ENCODE measurements at regions not wholly inside any gene's neighbourhood (a gene's known extent, or its start where the extent isn't known, plus 50 kb on each side); places are given as distances from the start of the nearest gene placed in this dataset.
A peak's percentile ranks its signal among the peaks of the same experiment; 100 is the strongest.
"Not testable (repeated sequence)": the region's sequence is repeated elsewhere in the genome, so short reads cannot be mapped to it uniquely, and the experiment has no call there.

DNA sequence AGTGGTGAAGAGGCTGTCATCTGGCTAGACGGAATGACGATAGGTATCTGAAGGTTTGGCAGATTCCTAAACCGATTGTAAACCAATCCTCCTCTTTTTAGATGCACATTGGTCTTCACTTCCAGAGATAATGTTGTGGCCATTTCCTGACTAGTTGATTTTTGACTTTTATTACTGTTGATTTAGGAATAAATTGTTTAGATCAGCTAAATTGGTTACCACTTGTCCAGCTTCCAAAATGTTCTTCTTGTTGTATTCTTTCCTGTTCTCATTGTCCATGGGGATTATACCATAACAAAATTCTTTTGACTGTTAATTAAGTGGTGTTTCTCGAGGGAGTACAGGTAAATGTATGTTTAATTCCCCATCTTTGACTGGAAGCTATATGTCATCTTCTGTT lies 119.7 kb downstream of the MACROH2A1 start:
- no peak for DNase-seq (ENCODE audit: low read depth in 2 of 2)

DNA sequence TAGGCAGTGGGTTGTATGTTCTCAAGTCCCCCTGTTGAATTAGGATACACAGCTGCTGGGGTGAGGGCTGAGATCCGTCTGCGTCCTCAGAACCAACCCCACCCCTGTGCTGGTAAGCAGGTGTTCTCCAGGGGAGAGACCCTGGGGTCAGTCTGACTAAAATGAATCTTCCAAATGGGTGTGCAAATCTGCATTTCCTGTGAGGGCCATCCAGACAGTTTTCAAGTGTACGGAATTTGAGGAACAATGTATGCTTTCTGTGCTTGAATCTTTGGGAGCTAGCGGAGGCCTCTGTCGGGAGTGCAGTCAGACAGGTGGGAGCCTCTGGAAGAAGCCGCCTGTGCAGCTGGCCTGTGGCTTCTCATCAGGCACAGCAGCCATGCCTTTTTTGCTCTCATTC lies 122.9 kb downstream of the MACROH2A1 start:
- no peak for DNase-seq (ENCODE audit: low read depth in 2 of 2)

DNA sequence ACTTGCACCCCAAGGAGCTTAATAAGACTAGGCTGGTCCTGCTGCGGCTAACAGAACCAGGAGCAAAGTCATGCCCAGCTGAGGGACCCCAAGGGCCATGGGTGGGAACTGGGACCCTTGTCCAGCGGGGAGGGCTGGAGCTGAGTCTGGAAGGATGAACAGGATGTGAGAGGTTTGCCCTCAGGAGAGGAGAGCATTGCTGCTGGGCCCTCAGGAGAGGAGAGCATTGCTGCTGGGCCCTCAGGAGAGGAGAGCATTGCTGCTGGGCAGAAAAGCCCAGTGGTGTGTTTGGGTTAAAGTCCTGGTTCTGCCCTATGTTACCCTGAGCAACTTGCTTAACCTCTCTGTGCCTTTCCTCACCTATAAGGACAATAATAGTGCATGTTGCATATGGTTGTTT lies 125.8 kb downstream of the MACROH2A1 start:
- no peak for DNase-seq (ENCODE audit: low read depth in 2 of 2)

DNA sequence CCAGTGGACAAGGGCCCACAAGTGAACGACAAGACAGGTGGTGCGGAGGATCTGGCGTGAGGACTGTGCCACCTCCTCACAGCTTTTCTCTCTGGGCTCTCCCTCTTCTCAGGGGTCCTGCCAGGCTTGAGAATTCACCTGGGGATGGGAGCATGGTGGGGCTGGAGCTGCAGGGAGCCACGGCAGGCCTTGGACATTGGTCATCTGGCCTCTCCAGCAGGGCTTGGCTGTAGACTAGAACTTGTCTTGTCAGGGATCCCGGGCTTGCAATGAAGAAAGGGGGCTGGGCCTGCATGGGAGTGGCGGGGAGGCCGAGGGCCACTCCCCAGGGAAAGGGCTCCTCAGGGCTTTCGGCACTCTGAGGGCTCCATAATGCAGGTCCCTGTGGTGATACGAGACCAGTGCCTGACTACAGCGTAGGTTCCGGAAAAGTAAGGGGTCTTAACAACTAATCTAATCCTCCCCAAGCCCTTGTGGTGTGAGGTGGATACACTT lies 126.7 kb downstream of the MACROH2A1 start:
- DNase-seq (ENCODE audit: low read depth in 2 of 2) = no peak

DNA sequence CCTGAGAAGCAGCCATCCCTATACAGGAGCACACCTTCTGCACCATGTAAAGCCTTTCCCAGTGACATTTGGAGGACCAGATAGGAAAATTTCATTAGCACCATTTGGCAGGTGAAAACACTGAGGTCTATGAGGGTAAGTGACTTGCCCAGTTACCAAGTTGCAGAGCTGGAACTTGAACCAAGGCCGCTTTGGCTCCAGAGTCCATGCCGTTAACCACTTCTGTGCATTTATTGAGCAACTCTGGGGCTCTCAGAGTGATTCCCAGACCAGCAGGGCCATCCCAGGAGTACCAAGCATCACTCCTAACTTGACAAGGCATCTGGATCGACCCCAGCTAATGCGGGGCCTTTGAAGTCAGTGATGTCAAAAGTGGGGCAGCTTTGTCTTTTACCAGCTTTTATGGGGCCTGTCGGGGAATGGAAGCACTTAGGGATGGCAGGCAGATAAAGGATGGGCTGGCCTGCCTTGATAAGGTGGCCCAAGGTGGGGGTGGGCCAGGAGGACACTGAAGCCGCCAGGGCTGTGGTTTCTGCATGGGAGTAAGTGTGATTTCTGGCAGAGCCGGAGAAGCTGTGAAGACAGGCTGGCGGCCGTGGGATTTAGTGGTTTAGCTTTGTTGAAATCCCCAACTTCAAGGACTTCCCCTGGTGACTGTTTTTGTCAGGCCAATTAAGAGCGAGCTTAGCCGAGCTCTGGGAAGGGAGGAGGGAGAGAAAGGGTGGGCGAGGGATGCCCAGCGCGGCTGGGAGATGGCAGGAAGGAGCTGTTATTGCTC lies 127.3 kb downstream of the MACROH2A1 start:
- peak; percentile 23 to 27 for DNase-seq (ENCODE audit: low read depth in 2 of 2)

DNA sequence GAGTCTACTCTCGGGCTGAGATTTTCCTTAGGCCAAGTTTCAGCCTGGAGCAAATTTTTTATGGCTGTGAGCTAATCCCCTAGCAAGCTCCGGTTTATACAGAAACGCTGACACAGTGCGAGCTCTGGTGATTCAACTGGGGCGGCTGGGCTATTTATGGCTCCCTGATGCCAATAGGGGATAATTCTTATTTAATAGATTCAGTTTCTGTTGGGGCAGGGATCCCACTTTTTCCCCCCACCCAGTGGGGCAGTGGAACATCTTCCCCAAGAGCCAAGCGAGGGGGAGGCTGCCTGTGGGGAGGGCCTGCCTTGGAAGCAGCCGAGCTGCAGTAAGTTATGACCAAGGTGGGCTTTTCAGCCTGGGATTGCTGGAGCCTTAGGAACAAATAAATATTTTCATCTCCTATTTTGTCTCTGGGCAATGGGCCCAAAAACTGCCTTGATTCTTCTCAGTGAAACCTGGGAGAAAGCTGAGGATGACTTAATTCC lies 129.1 kb downstream of the MACROH2A1 start:
- DNase-seq (ENCODE audit: low read depth in 2 of 2) = peak; percentile 73 to 75

DNA sequence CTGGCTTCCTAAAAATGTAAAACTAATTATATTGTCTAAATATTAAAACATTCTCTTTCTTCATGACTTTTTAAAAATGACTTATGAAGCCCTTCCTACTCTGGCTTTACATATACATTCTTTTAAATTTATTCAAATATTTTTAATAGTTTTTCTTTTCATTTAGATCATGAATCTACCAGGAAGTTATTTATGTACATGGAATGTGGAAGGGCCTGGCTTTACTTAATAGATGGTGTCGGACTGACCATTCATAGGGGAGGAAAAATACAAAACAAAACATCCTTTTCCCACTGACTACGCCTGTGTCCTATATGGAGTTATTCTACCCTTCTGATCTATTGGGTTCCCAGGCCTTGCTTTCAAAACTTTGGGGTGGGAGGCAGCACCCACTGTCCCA lies 129.8 kb downstream of the MACROH2A1 start:
- DNase-seq (ENCODE audit: low read depth in 2 of 2) = no peak

DNA sequence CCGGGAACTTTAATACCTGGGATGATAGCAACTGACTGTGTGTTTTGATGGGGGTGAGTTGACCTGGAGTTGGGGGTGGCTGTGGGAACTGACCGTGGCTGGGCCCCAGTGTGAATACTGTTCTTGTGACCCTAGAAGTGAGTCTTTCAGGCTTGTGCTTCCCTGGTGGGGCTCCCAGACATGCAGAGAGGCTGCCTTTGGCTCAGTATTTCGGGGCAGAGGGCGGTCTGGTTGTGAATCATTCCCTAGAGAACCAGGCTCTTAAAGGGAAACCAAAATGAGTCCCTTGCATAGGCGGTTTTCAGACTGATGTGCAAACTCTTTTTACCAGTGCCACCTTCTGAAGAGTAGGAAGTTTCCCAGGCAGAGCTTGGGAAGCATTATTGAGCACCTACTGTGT lies 132.1 kb downstream of the MACROH2A1 start:
- DNase-seq (ENCODE audit: low read depth in 2 of 2) = no peak

DNA sequence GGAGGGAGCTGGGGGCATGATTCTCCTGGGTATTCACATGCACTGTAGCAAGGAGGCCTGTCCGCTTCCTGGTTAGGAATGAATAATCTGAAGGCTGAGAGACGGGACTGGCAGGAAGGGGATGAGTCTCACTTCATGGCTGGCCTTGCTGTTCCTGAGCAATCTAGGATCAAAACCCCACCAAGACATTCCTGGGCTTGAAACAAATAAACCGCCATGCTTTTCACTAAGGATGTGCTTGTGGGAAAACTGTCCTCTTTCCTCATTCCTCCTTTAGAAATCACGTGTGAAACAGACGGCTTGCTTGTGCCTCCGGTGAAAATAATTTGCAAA lies 132.8 kb downstream of the MACROH2A1 start:
- no peak for DNase-seq (ENCODE audit: low read depth in 2 of 2)

DNA sequence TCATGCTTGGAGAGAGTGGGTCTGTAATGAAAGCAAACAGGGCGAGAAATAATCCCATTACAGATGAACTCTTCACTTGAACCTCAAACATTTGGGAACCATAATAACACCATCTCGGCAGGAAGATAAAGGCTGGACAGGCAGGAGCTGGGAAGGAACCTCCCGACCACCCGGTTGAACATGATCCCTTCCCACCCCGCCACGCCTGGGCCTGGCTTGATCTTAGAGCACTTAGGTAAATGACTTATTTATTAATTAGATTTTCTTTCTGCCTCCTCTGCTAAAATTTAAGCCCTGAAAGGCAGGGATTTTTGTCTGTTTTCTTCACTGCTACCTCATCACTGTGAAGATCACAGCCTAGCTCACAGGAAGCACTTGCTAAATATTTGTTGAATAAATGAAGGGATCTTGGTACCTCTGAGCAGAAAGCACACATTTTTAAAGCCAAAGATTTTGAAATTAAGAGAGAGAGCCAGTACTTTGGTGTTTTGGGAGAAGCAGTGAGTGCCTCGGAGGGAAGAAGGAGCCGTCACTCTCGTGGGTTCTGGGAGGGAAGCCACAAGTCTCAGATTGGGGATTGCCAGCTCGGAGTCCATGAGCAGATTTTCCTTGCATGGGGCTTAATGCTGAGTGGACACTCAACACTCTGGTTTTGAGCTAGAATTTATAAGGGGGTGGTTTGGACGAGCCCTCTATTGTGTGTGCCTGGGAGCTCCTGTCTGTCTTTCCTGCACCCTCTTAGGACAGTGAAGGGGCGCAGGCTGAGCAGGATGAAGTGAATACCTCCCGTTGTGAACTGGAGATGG lies 133.3 kb downstream of the MACROH2A1 start:
- DNase-seq (ENCODE audit: low read depth in 2 of 2) = no peak

DNA sequence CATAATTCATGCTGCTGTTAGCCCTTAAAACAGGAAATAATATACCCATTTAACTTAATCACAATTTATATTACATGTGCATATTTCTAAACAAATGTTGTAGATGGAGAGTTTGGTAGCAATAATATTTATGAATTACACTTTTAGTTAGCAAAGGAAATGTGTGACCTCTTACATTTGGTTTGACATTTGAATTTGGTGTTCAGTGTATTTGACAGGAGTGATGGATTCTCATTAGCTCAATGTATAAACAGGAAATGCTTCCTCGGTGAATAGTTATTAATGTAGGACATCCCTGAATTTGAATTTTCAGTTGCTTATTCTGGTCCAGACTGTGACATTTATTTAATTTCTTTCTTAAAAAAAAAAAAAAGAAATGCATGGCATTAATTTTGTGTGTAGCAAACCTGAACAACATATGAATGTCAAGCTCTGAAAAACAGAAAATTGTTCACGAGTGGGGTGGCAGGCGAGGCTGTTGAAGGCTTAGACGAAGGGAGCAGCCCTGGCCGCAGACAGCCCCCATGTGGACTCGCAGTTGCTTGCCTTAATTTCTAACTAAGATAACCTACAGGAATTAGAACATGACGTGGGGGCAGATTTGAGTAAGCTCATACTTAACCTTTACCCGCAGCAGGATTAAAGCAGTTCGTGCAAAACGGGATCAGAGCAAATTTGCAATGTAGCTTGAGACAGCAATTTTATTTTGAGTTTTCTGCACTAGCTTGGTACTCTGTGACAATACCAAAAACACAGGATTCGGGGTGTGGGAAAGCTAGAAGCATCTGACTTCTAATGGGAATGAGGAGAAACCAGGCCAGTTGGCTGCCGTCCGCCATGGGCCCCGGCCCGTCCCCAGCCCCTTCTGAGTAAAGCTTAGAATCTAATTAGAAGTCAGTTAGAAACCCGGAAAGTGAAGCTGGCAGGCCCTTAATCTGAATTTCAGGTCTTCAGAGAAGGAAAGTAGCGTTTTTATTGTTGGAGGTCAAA lies 134.3 kb downstream of the MACROH2A1 start:
- DNase-seq (ENCODE audit: low read depth in 2 of 2) = no peak

DNA sequence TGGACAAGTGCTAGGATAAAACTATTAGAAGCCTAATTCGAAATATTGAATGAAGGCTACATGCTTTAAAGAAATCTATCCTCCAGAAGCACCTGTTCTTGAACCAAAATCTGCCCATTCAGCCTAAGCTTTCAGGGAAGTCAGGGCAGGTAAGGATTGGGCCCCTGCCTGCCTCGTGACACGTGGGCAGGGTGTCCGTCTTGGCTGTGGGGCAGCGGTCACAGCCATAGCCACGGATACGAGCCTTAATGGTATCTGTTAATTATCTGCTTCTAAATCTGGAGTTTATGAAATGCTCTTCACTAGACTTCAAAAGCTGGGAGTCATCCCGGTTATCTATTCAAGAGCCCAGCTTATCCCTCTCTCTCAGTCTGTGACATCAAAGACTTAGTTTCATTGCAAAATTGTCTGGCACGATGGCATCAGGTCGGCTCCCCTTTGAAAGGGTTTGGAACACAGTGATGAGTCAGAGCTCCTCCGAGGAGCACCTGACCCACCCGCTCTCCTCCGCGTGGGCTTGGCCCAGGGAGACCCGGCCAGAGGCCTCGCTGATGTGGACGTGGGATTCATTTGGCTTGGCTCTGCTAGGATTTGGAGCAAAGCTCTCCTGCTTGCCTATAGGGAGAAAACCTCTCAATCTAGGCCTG lies 135.9 kb downstream of the MACROH2A1 start:
- no peak for DNase-seq (ENCODE audit: low read depth in 2 of 2)

DNA sequence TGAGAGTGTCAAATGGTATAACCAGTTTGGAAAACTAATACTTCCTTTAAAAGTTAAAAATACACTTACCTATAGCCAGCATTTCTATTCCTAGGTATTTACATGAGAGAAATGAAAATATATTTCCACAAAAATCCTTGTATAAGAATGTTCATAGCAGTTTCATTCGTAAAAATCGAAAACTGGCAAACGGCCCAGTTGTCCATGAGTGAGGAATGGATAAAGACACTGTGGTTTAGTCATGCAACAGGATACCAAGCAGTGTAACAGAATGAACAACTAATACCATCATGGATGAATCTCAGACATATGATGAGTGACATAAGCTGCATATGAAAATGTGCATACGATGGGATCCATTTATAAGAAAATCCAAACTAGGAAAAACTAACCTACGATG lies 136.7 kb downstream of the MACROH2A1 start:
- DNase-seq (ENCODE audit: low read depth in 2 of 2) = no peak

DNA sequence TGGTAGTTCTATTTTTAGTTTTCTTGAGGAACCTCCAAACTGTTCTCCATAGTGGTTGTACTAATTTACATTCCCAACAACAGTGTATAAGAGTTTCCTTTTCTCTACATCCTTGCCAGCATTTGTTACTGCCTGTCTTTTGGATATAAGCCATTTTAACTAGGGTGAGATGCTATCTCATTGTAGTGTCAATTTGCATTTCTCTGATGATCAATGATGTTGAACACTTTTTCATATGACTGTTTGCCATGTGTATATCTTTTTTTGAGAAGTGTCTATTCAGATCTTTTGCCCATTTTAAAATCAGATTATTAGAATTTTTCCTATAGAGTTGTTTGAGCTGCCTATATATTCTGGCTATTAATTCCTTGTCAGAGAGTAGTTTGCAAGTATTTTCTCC lies 138.9 kb downstream of the MACROH2A1 start:
- DNase-seq (ENCODE audit: low read depth in 2 of 2) = not testable (repeated sequence)

DNA sequence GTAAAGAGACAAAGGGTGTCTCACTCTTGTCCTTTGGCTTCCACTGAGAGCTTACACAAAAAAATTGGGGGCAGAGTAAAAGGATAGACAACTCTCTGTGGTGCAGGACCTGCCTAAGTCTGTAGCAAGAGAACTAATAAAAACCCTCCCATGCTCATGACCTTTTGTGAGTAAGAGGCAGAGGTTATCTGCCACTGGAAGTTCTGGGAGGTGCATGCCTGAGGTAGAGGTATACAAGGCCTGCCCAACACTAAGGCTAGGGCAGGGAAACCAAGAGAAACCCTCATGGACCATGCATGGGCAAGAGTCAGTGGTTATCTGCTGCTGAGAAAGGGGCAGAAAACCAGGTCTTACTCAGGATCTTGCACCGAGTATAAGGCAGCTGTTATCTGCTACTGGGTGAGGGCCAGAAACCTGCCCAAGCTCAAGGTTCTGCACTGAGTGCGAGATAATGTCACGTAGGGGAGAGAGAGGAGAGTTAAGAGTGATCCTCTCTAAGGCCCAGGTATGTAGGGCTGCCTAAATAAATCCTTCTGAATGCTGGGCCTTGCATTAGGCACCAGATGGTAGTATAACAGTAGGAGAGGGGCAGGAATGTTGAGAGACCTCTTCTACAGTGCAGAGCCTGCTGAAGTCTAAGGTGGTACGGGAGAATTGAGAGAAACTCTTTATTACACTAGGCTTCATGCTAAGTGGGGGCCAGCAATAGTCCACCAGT lies 143.4 kb downstream of the MACROH2A1 start:
- no peak for DNase-seq (ENCODE audit: low read depth in 2 of 2)

DNA sequence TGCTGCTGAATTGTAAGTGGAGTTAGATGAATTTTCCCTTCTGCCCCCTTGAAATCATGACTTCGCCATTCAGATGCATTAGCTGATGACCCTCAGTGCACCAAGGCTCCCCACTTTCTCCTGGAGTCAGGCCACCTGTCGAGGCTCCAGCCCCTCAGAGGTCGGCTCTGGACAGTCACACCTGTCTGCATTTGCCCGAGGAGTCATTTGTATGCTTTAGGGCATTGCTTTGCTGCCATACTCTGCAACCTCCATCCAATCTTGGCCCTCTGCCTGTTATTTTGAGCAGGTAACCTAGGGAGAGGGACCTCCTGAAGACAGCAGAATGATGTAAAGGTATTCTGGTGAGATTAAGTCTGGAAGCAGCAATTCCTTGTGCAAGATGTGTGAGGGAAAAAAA lies 144.8 kb downstream of the MACROH2A1 start:
- DNase-seq (ENCODE audit: low read depth in 2 of 2) = no peak

DNA sequence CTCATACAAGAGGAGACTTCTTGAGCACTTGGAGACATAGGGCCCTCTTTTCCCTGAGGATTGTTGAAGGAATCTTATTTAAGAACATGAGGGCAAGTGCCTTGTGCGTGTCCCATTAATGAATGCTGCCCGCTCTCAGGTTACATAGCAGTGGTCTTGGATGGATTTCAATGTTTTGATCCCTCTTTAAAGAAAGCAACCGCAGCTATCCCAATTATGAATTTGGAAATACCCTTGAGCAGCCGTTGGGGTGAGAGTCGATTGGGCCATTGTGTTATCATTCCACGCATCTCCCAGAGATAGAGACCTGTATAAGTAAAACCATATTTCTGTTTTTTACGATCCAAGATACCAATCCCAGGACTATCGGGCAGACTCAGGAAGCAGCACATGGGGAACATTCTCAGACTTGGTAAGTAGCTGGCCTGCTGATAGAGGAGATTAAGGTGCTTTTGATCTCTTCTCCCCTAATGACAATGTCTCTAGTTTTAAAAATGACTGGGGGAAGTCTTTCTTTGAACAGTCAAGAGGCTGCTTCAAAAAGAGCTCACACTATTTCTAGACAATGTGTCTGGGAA lies 145.3 kb downstream of the MACROH2A1 start:
- DNase-seq (ENCODE audit: low read depth in 2 of 2) = no peak

DNA sequence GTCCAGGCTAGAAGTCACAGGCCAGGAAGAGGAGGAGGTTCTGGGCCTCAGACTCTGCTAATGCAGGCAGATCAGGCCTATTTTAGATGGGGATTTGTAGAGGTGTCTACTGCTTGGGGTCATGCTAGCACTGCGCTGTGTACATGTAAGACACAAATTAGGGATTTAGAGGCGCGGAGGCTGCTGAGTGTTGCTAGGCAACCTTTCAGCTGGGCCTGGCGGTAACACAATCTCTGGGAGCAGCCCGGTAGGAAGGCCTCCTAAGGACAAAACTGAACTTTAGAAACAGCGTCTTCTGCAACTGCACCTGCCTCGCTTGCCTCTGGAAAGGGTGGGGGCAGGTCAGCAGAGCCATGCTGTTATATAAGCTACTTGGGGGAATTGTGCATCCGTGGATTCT lies 147.9 kb downstream of the MACROH2A1 start:
- no peak for DNase-seq (ENCODE audit: low read depth in 2 of 2)

DNA sequence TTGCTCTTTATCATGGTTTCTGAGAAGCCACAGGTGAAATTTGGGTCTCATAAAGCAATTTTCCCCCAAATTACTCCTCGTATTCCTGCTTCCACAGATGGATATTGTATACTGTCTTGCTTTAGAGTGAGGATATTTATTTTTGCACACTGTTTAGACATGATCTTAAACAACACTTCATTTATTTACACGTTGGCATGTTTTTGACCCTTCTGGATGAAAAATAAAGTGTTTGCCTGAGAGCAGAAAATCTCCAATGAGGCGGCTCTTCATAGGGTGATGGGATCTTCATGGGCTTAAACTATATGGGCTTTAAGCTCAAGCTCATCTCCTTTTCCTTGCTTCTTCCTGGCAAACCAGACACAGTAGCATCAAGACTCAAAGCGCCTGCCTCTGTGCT lies 148.4 kb downstream of the MACROH2A1 start:
- no peak for DNase-seq (ENCODE audit: low read depth in 2 of 2)

DNA sequence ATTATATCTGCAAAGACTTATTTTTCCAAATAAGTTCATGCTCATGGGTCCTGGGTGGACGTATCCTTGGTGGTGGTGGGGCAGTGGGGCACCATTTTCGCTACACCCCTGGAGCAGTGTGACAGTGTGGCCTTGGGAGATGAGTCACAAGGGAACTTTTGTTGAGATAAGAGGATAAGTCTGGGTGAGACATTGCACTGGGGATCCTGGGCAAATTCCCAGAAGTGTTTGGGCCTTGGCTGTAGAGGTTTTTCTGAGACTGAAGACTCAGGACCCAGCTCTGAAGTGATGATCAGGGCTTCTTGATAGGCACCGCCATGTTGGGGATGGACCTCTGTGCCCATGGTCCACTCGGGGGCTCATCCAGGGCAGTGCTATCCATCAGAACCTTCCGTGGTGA lies 149.4 kb downstream of the MACROH2A1 start:
- no peak for DNase-seq (ENCODE audit: low read depth in 2 of 2)
